Retina (tissue), 1 donor: ENCODE measurements at regions not wholly inside any gene's neighbourhood (a gene's known extent, or its start where the extent isn't known, plus 50 kb on each side); places are given as distances from the start of the nearest gene placed in this dataset.
A peak's percentile ranks its signal among the peaks of the same experiment; 100 is the strongest.

Source experiments
- DNase-seq: peaks from one replicate; pipeline ENCODE4 v3.0.0-alpha.2; 2016

- no peak for DNase-seq
Measured at GRCh38 chr7:48703466-48703865, 220.9 kb upstream of the CDC14C start.

- no peak for DNase-seq
Measured at GRCh38 chr7:48708122-48708521, 216.2 kb upstream of the CDC14C start.

GRCh38 chr7:48708635-48709034 is 215.7 kb upstream of the CDC14C start:
- no peak for DNase-seq

- DNase-seq: no peak
Measured at GRCh38 chr7:48710995-48711394, 213.4 kb upstream of the CDC14C start.

GRCh38 chr7:48718731-48719378 is 205.5 kb upstream of the CDC14C start:
- DNase-seq: no peak

- no peak for DNase-seq
Measured at GRCh38 chr7:48728799-48729198, 195.5 kb upstream of the CDC14C start.

- DNase-seq: no peak
Measured at GRCh38 chr7:48734695-48735406, 189.5 kb upstream of the CDC14C start.

- DNase-seq: no peak
Measured at GRCh38 chr7:48741545-48741944, 182.8 kb upstream of the CDC14C start.

- no peak for DNase-seq
Measured at GRCh38 chr7:48742079-48742798, 182.1 kb upstream of the CDC14C start.

GRCh38 chr7:48748081-48748833 is 176.1 kb upstream of the CDC14C start:
- no peak for DNase-seq

GRCh38 chr7:48755061-48755555 is 169.2 kb upstream of the CDC14C start:
- DNase-seq: no peak

- DNase-seq: peak; percentile 11
Measured at GRCh38 chr7:48759431-48760080, 164.8 kb upstream of the CDC14C start.

- no peak for DNase-seq
Measured at GRCh38 chr7:48760528-48761265, 163.7 kb upstream of the CDC14C start.

GRCh38 chr7:48780862-48781261 is 143.5 kb upstream of the CDC14C start:
- no peak for DNase-seq

- DNase-seq: no peak
Measured at GRCh38 chr7:48781752-48782151, 142.6 kb upstream of the CDC14C start.

- DNase-seq: no peak
Measured at GRCh38 chr7:48782511-48782910, 141.8 kb upstream of the CDC14C start.

GRCh38 chr7:48786951-48787350 is 137.4 kb upstream of the CDC14C start:
- DNase-seq: no peak

GRCh38 chr7:48803250-48803649 is 121.1 kb upstream of the CDC14C start:
- DNase-seq: no peak

- DNase-seq: peak; percentile 75
Measured at GRCh38 chr7:48806731-48807130, 117.6 kb upstream of the CDC14C start.

- no peak for DNase-seq
Measured at GRCh38 chr7:48811071-48811470, 113.3 kb upstream of the CDC14C start.

- DNase-seq: no peak
Measured at GRCh38 chr7:48813472-48813871, 110.9 kb upstream of the CDC14C start.

- no peak for DNase-seq
Measured at GRCh38 chr7:48822138-48822537, 102.2 kb upstream of the CDC14C start.
